ENCODE measurements at regions not wholly inside any gene's neighbourhood (a gene's known extent, or its start where the extent isn't known, plus 50 kb on each side); places are given as distances from the start of the nearest gene placed in this dataset.

DNA sequence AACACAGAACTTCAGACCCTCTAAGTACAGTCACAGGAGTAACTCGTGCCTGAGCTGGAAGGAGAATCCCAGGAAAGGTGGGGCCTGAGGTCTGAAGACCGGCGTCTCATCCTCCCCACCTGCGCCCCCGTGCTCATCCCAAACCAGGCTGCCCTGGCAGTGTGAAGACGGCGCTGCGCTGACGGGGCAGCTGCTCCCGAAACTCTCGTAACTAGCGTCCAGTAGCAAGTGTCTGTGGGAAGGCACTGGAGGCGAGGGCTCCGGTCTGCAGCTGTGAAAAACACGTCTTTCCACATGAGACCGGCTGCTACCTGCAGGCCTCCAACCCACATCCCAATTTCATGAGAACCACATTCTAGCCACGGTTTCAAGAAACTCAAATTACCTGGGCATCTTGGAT lies 136.6 kb upstream of the RNF32 start:
- TF ChIP-seq, protein P1, sequence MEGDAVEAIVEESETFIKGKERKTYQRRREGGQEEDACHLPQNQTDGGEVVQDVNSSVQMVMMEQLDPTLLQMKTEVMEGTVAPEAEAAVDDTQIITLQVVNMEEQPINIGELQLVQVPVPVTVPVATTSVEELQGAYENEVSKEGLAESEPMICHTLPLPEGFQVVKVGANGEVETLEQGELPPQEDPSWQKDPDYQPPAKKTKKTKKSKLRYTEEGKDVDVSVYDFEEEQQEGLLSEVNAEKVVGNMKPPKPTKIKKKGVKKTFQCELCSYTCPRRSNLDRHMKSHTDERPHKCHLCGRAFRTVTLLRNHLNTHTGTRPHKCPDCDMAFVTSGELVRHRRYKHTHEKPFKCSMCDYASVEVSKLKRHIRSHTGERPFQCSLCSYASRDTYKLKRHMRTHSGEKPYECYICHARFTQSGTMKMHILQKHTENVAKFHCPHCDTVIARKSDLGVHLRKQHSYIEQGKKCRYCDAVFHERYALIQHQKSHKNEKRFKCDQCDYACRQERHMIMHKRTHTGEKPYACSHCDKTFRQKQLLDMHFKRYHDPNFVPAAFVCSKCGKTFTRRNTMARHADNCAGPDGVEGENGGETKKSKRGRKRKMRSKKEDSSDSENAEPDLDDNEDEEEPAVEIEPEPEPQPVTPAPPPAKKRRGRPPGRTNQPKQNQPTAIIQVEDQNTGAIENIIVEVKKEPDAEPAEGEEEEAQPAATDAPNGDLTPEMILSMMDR (conservative IDR thresholded peaks at IDR 0.05; ENCODE audit: low read depth, low read length), result no peak
- no peak for TF ChIP-seq EZH2 (IDR thresholded peaks at IDR 0.05; ENCODE audit: borderline replicate concordance, low read depth, low read length, poor library complexity, severe bottlenecking)
